Gastrocnemius medialis (tissue), 4 donors: ENCODE measurements at regions not wholly inside any gene's neighbourhood (a gene's known extent, or its start where the extent isn't known, plus 50 kb on each side); places are given as distances from the start of the nearest gene placed in this dataset.

ENCODE experiments used
- POLR2A ChIP-seq, 2 donors: fragments of 450-650 bp; IDR thresholded peaks; one replicate each; pipeline ENCODE4 v1.6.1; 2017; ENCODE audit warnings: antibody characterized with exemption in 2 of 2, mild to moderate bottlenecking in 2 of 2, moderate library complexity in 2 of 2
- TF ChIP-seq, protein P1 (sequence below), 5 experiments: fragments of 450-650 bp in 3 of 5; fragments of 200-600 bp in 2 of 5; sonication (generic) in 2 of 5; IDR thresholded peaks in 4 of 5; conservative IDR thresholded peaks in 1 of 5; 1 replicate in 4 of 5; 2 replicates in 1 of 5; pipeline ENCODE4 v1.5.1; 2016 to 2019; ENCODE audit warnings: antibody characterized with exemption in 5 of 5, mild to moderate bottlenecking in 3 of 5, moderate library complexity in 3 of 5

DNA sequence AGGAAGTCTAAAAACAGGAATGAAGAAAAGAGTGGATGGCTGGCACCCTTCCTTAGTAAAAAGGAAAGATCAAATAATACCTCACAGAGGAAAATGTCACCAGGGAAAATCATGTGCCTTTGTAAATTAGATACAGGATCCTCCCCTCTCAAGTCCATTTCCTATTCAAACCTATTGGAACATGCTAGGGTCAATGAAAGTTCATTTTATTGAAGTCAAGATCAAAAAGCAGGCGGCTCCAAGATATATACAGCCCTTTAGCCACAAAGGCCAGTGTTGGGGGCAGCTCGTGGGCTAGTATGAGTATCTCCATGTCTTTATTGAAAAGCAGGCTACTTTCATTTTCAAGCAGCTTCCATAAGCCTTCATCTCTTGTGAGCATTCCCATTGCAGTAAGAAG is 141.1 kb downstream of the QDPR start:
- TF ChIP-seq, protein P1, sequence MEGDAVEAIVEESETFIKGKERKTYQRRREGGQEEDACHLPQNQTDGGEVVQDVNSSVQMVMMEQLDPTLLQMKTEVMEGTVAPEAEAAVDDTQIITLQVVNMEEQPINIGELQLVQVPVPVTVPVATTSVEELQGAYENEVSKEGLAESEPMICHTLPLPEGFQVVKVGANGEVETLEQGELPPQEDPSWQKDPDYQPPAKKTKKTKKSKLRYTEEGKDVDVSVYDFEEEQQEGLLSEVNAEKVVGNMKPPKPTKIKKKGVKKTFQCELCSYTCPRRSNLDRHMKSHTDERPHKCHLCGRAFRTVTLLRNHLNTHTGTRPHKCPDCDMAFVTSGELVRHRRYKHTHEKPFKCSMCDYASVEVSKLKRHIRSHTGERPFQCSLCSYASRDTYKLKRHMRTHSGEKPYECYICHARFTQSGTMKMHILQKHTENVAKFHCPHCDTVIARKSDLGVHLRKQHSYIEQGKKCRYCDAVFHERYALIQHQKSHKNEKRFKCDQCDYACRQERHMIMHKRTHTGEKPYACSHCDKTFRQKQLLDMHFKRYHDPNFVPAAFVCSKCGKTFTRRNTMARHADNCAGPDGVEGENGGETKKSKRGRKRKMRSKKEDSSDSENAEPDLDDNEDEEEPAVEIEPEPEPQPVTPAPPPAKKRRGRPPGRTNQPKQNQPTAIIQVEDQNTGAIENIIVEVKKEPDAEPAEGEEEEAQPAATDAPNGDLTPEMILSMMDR (IDR thresholded peaks at IDR 0.05 in 4 of 5, conservative IDR thresholded peaks at IDR 0.05 in 1 of 5) = no peak
- TF ChIP-seq POLR2A (IDR thresholded peaks at IDR 0.05) = no peak
